ENCODE measurements at regions not wholly inside any gene's neighbourhood (a gene's known extent, or its start where the extent isn't known, plus 50 kb on each side); places are given as distances from the start of the nearest gene placed in this dataset.

DNA sequence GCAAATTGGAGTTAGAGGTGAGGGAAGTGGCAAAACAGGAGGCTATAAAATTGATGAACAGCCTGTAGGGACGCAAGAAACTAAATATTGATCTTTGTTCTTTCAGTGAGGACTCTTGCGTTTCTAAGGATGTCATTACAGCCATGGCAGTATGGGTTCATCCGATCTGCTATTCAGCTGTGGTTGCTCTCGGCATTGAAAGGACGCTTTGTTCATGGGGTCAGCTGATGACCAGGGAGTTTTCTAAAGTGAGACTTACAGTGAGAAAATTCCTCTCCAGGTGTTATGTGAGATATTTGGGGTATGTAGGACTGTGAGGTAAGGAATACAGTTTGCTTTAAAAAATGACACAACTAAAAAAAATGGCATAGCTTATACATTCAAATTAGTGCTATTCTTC, 52.7 kb upstream of the PELI1 start:
- CTCF ChIA-PET, result no interaction called here

GRCh38 chr2:64201151-64201550, 56.9 kb upstream of the PELI1 start:
- Histone ChIP-seq H3K4me3 (ENCODE audit: low read depth, low read length) (no peak overlapping the region), H3K27ac (ENCODE audit: low read depth, low read length) (no peak overlapping the region), H3K9me3 (ENCODE audit: control insufficient read depth, insufficient read depth, low read length) (no peaks in the 10 kb centered on the region), H3K27me3 (ENCODE audit: control insufficient read depth, insufficient read depth, low read length) (peaks cover 7% of the 10 kb centered on the region)
- ChIA-PET CTCF (no interaction called here), POLR2A (no interaction called here)
- TF ChIP-seq, protein P1, sequence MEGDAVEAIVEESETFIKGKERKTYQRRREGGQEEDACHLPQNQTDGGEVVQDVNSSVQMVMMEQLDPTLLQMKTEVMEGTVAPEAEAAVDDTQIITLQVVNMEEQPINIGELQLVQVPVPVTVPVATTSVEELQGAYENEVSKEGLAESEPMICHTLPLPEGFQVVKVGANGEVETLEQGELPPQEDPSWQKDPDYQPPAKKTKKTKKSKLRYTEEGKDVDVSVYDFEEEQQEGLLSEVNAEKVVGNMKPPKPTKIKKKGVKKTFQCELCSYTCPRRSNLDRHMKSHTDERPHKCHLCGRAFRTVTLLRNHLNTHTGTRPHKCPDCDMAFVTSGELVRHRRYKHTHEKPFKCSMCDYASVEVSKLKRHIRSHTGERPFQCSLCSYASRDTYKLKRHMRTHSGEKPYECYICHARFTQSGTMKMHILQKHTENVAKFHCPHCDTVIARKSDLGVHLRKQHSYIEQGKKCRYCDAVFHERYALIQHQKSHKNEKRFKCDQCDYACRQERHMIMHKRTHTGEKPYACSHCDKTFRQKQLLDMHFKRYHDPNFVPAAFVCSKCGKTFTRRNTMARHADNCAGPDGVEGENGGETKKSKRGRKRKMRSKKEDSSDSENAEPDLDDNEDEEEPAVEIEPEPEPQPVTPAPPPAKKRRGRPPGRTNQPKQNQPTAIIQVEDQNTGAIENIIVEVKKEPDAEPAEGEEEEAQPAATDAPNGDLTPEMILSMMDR (IDR thresholded peaks at IDR 0.05; ENCODE audit: low read depth, low read length), result no peak
- DNase-seq (ENCODE audit: low read depth, low spot score), result no peak

More for the DNA sequence above, 52.7 kb upstream of the PELI1 start:
- no peak for DNase-seq (ENCODE audit: low read depth, low spot score)
- no peak overlapping the region for H3K27ac ChIP-seq (ENCODE audit: low read depth, low read length)
- H3K27me3 ChIP-seq (ENCODE audit: control insufficient read depth, insufficient read depth, low read length), result peaks cover 10% of the 10 kb centered on the region
- POLR2A ChIA-PET, result no interaction called here
- H3K9me3 ChIP-seq (ENCODE audit: control insufficient read depth, insufficient read depth, low read length), result no peaks in the 10 kb centered on the region
- TF ChIP-seq, protein P1 (IDR thresholded peaks at IDR 0.05; ENCODE audit: low read depth, low read length), result no peak
- no peak overlapping the region for H3K4me3 ChIP-seq (ENCODE audit: low read depth, low read length)

- ChIA-PET POLR2A (interaction anchor here (0.7 kb wide), 1 partner anchor 17 kb away, joined by 10 read pairs; no protein-coding TSS in a partner anchor), CTCF (interaction anchor here (0.7 kb wide), 1 partner anchor 504 kb away, joined by 7 read pairs; no protein-coding TSS in a partner anchor)
- Histone ChIP-seq H3K4me3 (ENCODE audit: low read depth, low read length) (no peak overlapping the region), H3K9me3 (ENCODE audit: control insufficient read depth, insufficient read depth, low read length) (no peaks in the 10 kb centered on the region), H3K27ac (ENCODE audit: low read depth, low read length) (peak overlapping the region; percentile 63), H3K27me3 (ENCODE audit: control insufficient read depth, insufficient read depth, low read length) (peaks cover 2% of the 10 kb centered on the region)
- peak; percentile 74 for DNase-seq (ENCODE audit: low read depth, low spot score)
- TF ChIP-seq, protein P1 (IDR thresholded peaks at IDR 0.05; ENCODE audit: low read depth, low read length), result no peak
Measured at GRCh38 chr2:64202206-64202845, 58.1 kb upstream of the PELI1 start.

DNA sequence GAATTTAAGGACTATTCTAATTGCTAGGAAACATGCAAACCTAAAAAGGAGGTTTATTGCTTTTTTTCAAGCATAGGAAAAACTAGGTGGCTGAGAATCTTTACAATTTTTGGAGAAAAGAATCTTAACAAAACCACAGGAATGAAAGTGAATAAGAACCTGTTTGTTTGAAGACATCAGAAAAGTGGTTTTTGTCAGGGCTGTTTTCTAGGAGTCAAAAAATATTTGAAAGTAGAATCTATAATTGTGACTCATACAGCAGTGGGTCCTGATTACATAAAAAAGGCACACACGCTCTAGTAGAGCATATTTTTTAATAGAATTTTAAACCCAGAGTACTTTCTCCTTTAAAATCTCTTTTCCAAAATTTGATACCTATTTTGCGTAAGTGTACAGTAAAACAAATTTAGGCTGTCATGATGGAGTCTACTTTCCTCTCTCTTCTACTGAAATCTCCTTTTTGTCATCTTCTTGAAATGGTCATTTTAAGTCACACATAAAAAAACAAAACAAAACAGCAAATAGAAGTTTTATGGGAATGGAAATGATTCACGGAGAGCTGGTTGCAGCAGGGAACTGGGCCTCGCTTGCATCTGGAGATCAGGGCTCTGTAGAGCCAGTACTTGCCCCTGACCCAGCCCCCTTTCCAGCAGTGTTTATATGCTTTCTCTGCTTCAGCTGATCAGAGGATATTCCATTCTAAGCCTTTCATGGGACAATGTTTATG, 59.1 kb upstream of the PELI1 start:
- ChIA-PET POLR2A (interaction anchor here (0.7 kb wide), 1 partner anchor 16 kb away, joined by 10 read pairs; no protein-coding TSS in a partner anchor), CTCF (interaction anchor here (0.7 to 1.3 kb wide), 2 partner anchors 127 to 505 kb away, joined by 4 to 7 read pairs; no protein-coding TSS in a partner anchor)
- TF ChIP-seq, protein P1 (IDR thresholded peaks at IDR 0.05; ENCODE audit: low read depth, low read length), result no peak
- peaks cover 2% of the 10 kb centered on the region for H3K27me3 ChIP-seq (ENCODE audit: control insufficient read depth, insufficient read depth, low read length)
- no peaks in the 10 kb centered on the region for H3K9me3 ChIP-seq (ENCODE audit: control insufficient read depth, insufficient read depth, low read length)
- peak overlapping the region; percentile 84 for H3K27ac ChIP-seq (ENCODE audit: low read depth, low read length)
- H3K4me3 ChIP-seq (ENCODE audit: low read depth, low read length), result no peak overlapping the region
- no peak for DNase-seq (ENCODE audit: low read depth, low spot score)

Measured in AG04450 (cell line).